Calu3 (cell line): ENCODE measurements at regions not wholly inside any gene's neighbourhood (a gene's known extent, or its start where the extent isn't known, plus 50 kb on each side); places are given as distances from the start of the nearest gene placed in this dataset.

Experiments used
- BruUV-seq: library from RNA; stranded (reverse); fragments of 400-500 nt; replicated peaks from 2 replicates; lab custom pipeline; 2021; lab: Mats Ljungman, UMichigan
- CTCF ChIA-PET: fragments of 300-600 bp; sonication (Branson Sonifier 250); formaldehyde crosslinking; loops from one replicate; lab custom pipeline; 2022; ENCODE audit warnings: antibody characterized with exemption; lab: Charles Lee
- DNase-seq: peaks from one replicate; pipeline ENCODE4 v3.0.0; 2022
- H3K27ac Mint-ChIP-seq: one replicate; pipeline ENCODE4 v1.8.0; 2022; ENCODE audit warnings: mixed read lengths; ENCODE audit not compliant: unreplicated experiment
- H3K27me3 Mint-ChIP-seq: one replicate; pipeline ENCODE4 v1.8.0; 2022; ENCODE audit warnings: mixed read lengths; ENCODE audit not compliant: unreplicated experiment
- H3K36me3 Mint-ChIP-seq: one replicate; pipeline ENCODE4 v1.8.0; 2022; ENCODE audit warnings: mild to moderate bottlenecking, moderate library complexity, mixed read lengths; ENCODE audit not compliant: insufficient read depth, unreplicated experiment
- H3K4me1 Mint-ChIP-seq: one replicate; pipeline ENCODE4 v1.8.0; 2022; ENCODE audit warnings: mild to moderate bottlenecking, low read depth, mixed read lengths; ENCODE audit not compliant: unreplicated experiment
- H3K4me3 Mint-ChIP-seq: one replicate; pipeline ENCODE4 v1.8.0; 2022; ENCODE audit warnings: mild to moderate bottlenecking, low read depth, moderate library complexity, mixed read lengths; ENCODE audit not compliant: unreplicated experiment
- H3K9me3 Mint-ChIP-seq: one replicate; pipeline ENCODE4 v1.8.0; 2022; ENCODE audit warnings: low read depth, mixed read lengths; ENCODE audit not compliant: unreplicated experiment
- CTCF ChIP-seq: fragments of 200-600 bp; IDR thresholded peaks from one replicate; pipeline ENCODE4 v1.8.0; 2022; ENCODE audit warnings: antibody characterized with exemption; ENCODE audit not compliant: unreplicated experiment
- intact Hi-C: fragments of 100-400 bp; cut with micrococcal nuclease; formaldehyde crosslinking; loops from one replicate; pipeline ENCODE4 v1.10.0; 2022; ENCODE audit not compliant: unreplicated experiment

- no peak overlapping the region for H3K27ac Mint-ChIP-seq
- no peak overlapping the region for H3K4me3 Mint-ChIP-seq
- no peak for TF ChIP-seq CTCF
- CTCF ChIA-PET: no interaction called here
- H3K27me3 Mint-ChIP-seq: peaks cover 31% of the 10 kb centered on the region
- H3K9me3 Mint-ChIP-seq: no peaks in the 10 kb centered on the region
- no peaks in the 10 kb centered on the region for H3K36me3 Mint-ChIP-seq
- H3K4me1 Mint-ChIP-seq: no peaks in the 10 kb centered on the region
- intact Hi-C loops: no loop called here
- no peak for DNase-seq
- BruUV-seq: no TSS peak
Measured at GRCh38 chr5:66498791-66499207, 97.4 kb upstream of the MAST4 start.

- peaks cover 4% of the 10 kb centered on the region for H3K27me3 Mint-ChIP-seq
- CTCF ChIA-PET: no interaction called here
- BruUV-seq: no TSS peak
Measured at GRCh38 chr5:66503203-66503789, 92.9 kb upstream of the MAST4 start.

GRCh38 chr5:66507106-66507505 lies 89.1 kb upstream of the MAST4 start:
- Mint-ChIP-seq H3K27ac (no peak overlapping the region), H3K4me3 (no peak overlapping the region), H3K36me3 (no peaks in the 10 kb centered on the region), H3K4me1 (no peaks in the 10 kb centered on the region), H3K9me3 (no peaks in the 10 kb centered on the region), H3K27me3 (peaks cover 42% of the 10 kb centered on the region)
- CTCF ChIA-PET: no interaction called here
- BruUV-seq: no TSS peak
- no peak for DNase-seq
- intact Hi-C loops: no loop called here
- TF ChIP-seq CTCF: no peak

More at GRCh38 chr5:66503203-66503789, 92.9 kb upstream of the MAST4 start:
- no peaks in the 10 kb centered on the region for H3K36me3 Mint-ChIP-seq
- TF ChIP-seq CTCF: no peak
- no peak overlapping the region for H3K27ac Mint-ChIP-seq
- H3K4me1 Mint-ChIP-seq: no peaks in the 10 kb centered on the region
- intact Hi-C loops: no loop called here
- DNase-seq: no peak
- H3K9me3 Mint-ChIP-seq: no peaks in the 10 kb centered on the region
- H3K4me3 Mint-ChIP-seq: no peak overlapping the region

GRCh38 chr5:66511491-66511890 lies 84.7 kb upstream of the MAST4 start:
- CTCF ChIA-PET: no interaction called here
- Mint-ChIP-seq H3K27ac (no peak overlapping the region), H3K9me3 (no peaks in the 10 kb centered on the region), H3K4me1 (no peaks in the 10 kb centered on the region), H3K36me3 (no peaks in the 10 kb centered on the region), H3K4me3 (no peak overlapping the region), H3K27me3 (peaks cover 64% of the 10 kb centered on the region)
- no peak for DNase-seq
- TF ChIP-seq CTCF: no peak
- intact Hi-C loops: no loop called here
- no TSS peak for BruUV-seq
